Naive B cell (primary cell): ENCODE measurements at regions not wholly inside any gene's neighbourhood (a gene's known extent, or its start where the extent isn't known, plus 50 kb on each side); places are given as distances from the start of the nearest gene placed in this dataset.
"Not testable (repeated sequence)": the region's sequence is repeated elsewhere in the genome, so short reads cannot be mapped to it uniquely, and the experiment has no call there.

ENCODE experiments used
- ATAC-seq, 2 donors: fragments of 150-1000 bp; cut with Tn5 transposase; 2 replicates each; pipeline ENCODE4 v1.10.0; 2021; ENCODE audit warnings: low read depth in 2 of 2, mild to moderate bottlenecking in 2 of 2, moderate library complexity in 2 of 2
- DNase-seq: peaks from one replicate; pipeline ENCODE4 v3.0.0; 2022
- H3K27ac Mint-ChIP-seq, 6 donors: one replicate each; pipeline ENCODE4 v1.8.0; 2020 to 2022; ENCODE audit warnings: mild to moderate bottlenecking in 6 of 6, mixed read lengths in 6 of 6, moderate library complexity in 5 of 6, inconsistent platforms in 2 of 6
- H3K27me3 Mint-ChIP-seq, 3 donors: one replicate each; pipeline ENCODE4 v1.8.0; 2021 to 2022; ENCODE audit warnings: mixed read lengths in 3 of 3, mild to moderate bottlenecking in 1 of 3
- H3K36me3 Mint-ChIP-seq, 2 donors: one replicate each; pipeline ENCODE4 v1.8.0; 2020 to 2022; ENCODE audit warnings: mixed read lengths in 2 of 2, inconsistent platforms in 1 of 2, mild to moderate bottlenecking in 1 of 2
- H3K4me1 Mint-ChIP-seq, 3 donors: one replicate each; pipeline ENCODE4 v1.8.0; 2020 to 2022; ENCODE audit warnings: mixed read lengths in 3 of 3, inconsistent platforms in 1 of 3, mild to moderate bottlenecking in 1 of 3, moderate library complexity in 1 of 3
- H3K4me3 Mint-ChIP-seq, 8 donors: one replicate each; pipeline ENCODE4 v1.8.0; 2020 to 2022; ENCODE audit warnings: mild to moderate bottlenecking in 8 of 8, mixed read lengths in 8 of 8, moderate library complexity in 8 of 8, inconsistent platforms in 2 of 8
- H3K9me3 Mint-ChIP-seq, 7 donors: one replicate each; pipeline ENCODE4 v1.8.0; 2020 to 2022; ENCODE audit warnings: mixed read lengths in 7 of 7, mild to moderate bottlenecking in 5 of 7, inconsistent platforms in 2 of 7, moderate library complexity in 1 of 7

DNA sequence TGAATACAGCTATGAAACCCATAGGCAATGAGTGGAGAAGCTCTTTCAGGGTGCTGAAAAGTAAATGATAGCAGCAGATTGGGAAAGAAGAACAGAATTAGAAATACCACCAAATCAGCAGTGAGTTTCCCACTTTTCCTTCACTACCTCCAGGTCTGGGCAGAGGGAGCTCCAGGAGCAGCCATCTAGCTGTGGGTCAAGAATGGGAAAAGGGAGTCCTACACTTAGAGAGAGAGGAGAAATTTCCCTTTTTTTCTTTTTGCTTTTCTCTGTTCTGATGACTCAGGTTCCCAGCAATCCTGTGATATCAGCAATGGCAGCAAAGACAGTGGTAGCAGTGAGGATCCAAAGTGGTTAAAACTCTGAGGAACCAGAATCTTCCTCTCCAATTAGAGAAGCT lies 263.9 kb downstream of the NXPE2 start:
- DNase-seq (no peak), ATAC-seq (no peak)
- H3K4me3 Mint-ChIP-seq, result no peak overlapping the region
- H3K36me3 Mint-ChIP-seq, result peaks cover 0 to 7% of the 10 kb centered on the region in 2 donors
- no peaks in the 10 kb centered on the region for H3K4me1 Mint-ChIP-seq
- no peaks in the 10 kb centered on the region for H3K27me3 Mint-ChIP-seq
- H3K9me3 Mint-ChIP-seq, result peaks cover 11 to 50% (median 15%) of the 10 kb centered on the region in 7 donors
- H3K27ac Mint-ChIP-seq, result no peak overlapping the region

DNA sequence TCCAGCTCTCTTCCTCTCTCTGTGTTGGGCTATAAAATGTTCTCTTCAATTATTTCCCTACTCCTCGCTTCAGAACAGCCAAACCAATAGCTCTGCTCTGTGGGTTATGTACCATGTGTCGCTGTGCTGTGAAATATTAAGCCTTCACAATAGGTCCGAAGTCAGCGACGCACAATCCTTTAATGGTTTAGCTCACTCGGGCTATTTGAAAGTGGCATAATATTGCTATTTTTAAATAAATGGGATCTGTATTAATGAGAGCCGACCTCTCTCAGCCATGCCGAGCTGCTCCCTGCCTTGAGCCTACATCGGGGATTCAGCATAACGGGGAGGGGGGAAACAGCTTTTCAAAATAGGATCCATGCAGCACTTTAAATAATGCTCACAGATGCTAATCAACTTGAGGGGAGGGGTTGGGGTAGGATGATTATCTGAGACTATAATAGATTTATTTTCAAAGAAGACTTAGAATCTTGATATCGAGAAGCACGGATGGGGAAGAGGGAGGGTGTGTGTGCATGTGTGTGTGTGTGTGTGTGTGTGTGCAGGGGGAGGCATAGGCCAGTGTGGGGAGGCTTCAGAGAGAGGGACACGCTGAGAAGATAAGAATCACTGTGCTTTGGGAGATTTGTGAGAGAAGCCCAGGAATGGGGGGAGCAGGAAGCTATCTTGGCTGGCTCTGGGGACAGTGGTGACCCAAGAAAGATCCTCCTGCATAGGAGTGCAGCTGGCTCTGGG lies 271.5 kb downstream of the NXPE2 start:
- DNase-seq (no peak), ATAC-seq (no peak)
- no peaks in the 10 kb centered on the region for H3K4me1 Mint-ChIP-seq
- peaks cover 2 to 15% (median 5%) of the 10 kb centered on the region in 7 donors for H3K9me3 Mint-ChIP-seq
- no peaks in the 10 kb centered on the region for H3K36me3 Mint-ChIP-seq
- no peak overlapping the region for H3K27ac Mint-ChIP-seq
- H3K27me3 Mint-ChIP-seq, result no peaks in the 10 kb centered on the region
- no peak overlapping the region for H3K4me3 Mint-ChIP-seq

DNA sequence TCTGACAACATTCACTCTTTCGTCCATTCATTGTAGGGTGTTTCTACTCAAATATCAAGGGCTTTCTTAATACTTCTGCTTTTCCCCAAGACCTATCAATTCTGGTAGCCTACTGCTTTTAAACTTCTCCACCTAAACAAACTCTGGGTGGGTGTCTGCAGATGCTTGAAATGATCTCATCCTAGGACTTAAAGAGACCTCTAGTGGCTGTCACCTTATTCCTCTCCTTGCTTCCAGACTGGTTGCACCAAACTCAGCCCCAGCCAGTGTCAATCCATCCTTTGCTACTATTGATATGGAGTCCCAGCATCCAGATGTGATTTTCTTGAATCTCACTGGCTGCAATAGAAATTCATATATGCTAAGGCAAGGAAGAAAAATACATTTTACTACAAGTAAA lies 274.7 kb downstream of the NXPE2 start:
- Mint-ChIP-seq H3K27me3 (peaks cover 0 to 4% (median 0%) of the 10 kb centered on the region in 3 donors), H3K27ac (no peak overlapping the region), H3K36me3 (no peaks in the 10 kb centered on the region), H3K9me3 (peaks cover 2 to 14% (median 5%) of the 10 kb centered on the region in 7 donors), H3K4me1 (no peaks in the 10 kb centered on the region), H3K4me3 (no peak overlapping the region)
- no peak for ATAC-seq
- DNase-seq, result no peak

DNA sequence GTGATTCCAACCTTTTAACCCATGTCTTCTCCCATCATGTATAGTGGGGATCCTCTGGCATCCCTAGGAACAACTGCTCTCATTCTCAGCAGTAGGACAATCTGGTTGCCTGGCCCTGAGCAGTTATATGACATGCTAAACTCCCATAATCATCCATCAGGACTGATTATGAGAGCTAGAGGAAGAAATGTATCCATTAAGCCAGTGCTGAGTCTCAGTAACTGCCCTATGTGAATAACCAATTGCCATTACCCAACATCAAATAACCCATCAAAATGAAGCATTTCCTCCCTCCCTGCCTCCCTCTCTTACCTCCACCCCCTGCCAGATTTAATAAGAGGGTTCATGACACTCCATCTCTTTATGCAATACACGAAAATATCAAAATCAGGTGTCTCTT lies 277.6 kb downstream of the NXPE2 start:
- no peak for ATAC-seq
- Mint-ChIP-seq H3K27me3 (peaks cover 0 to 4% (median 0%) of the 10 kb centered on the region in 3 donors), H3K4me3 (no peak overlapping the region), H3K36me3 (no peaks in the 10 kb centered on the region), H3K4me1 (no peaks in the 10 kb centered on the region), H3K9me3 (peaks cover 1 to 7% (median 4%) of the 10 kb centered on the region in 7 donors), H3K27ac (no peak overlapping the region)
- DNase-seq, result no peak

DNA sequence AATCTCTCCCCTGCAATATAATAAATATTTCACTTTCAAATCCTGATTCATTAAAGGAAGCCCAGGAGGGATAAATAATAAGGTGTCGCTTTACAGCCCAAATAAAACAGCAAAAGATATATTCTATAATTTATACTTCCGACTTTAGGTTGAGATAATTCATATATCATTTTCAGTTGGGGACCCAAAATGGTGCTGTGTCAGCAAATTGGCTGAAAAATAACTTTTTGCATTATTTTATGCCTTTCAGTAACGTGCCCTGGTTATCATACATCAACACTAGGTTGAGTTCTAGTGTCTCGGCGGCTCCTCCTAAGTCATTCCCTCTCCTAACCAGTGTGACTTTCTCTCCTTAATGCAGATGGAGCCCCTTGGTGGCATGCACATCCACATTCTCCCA lies 278.2 kb downstream of the NXPE2 start:
- H3K4me3 Mint-ChIP-seq, result no peak overlapping the region
- ATAC-seq (no peak), DNase-seq (no peak)
- no peak overlapping the region for H3K27ac Mint-ChIP-seq
- peaks cover 0 to 5% (median 2%) of the 10 kb centered on the region in 7 donors for H3K9me3 Mint-ChIP-seq
- peaks cover 0 to 4% (median 0%) of the 10 kb centered on the region in 3 donors for H3K27me3 Mint-ChIP-seq
- no peaks in the 10 kb centered on the region for H3K4me1 Mint-ChIP-seq
- H3K36me3 Mint-ChIP-seq, result no peaks in the 10 kb centered on the region

DNA sequence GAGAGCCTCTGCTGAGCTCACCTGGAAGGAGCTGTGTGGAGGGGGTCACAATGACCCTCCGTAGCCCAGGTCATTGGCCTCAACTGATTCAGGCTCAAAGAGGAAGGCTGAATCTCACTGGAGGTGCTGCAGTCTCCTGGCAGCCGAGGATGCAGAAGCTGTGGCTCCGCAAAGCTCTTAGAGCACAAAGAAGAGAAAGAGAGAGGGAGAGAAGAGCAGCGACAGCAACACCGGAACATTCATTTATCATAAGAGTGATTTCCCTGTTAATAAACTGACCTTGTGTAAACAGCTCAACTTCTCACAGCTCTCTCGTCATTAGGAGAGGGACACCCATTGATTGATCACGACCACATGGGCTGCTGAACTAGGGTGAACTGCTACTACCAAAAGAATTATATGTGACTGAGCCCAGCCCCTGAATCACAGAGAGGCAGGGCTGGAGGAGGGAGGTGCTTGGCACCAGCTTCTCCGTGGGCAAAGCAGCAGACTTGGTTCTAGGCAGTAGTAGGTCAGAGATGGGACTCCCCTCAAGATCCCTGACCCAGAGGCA lies 281.7 kb downstream of the NXPE2 start:
- Mint-ChIP-seq H3K4me1 (no peaks in the 10 kb centered on the region), H3K36me3 (no peaks in the 10 kb centered on the region), H3K4me3 (no peak overlapping the region), H3K27me3 (peaks cover 0 to 4% (median 0%) of the 10 kb centered on the region in 3 donors), H3K9me3 (peaks cover 0 to 4% (median 0%) of the 10 kb centered on the region in 7 donors), H3K27ac (no peak overlapping the region)
- ATAC-seq (no peak), DNase-seq (no peak)

DNA sequence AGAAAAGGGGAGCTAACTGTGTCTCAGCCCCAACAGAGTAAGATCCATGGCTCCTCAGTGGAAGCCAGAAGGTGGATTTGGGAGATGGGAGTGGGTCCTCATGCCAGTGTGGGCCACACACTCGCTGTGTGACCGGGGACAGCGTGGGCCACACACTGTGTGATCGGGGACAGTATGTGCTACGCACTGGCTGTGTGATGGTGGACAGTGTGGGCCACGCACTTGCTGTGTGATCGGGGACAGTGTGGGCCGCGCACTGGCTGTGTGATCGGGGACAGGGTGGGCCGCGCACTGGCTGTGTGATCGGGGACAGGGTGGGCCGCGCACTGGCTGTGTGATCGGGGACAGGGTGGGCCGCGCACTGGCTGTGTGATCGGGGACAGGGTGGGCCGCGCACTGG lies 282.5 kb downstream of the NXPE2 start:
- DNase-seq, H3K27ac Mint-ChIP-seq, H3K9me3 Mint-ChIP-seq, H3K4me3 Mint-ChIP-seq, H3K36me3 Mint-ChIP-seq, H3K27me3 Mint-ChIP-seq, ATAC-seq, H3K4me1 Mint-ChIP-seq: not testable (repeated sequence)

DNA sequence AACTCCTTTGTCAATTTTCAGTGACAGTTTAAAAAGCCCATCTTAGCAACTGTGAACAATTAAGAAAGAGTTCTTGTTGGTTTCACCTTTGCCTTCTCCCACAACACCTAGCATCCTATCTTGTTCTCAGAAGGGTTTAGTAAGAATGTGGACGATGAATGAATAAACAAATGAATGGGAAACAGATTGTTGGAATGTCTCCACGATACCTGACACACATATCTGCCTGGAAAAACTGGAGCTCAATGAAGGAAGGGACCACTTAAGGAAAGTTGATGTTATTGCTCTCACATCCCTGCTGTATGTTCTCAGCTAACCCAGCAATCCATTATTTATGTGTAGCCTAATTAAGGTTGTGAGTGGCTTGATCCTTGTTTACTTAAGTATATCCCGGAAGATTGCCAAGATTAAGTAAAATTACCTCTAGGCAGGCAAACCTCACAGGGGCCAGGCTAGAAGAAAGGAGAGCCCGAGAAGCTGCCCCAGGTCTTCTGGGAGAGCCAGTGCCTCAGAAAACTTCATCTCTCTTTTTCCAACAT lies 286.4 kb downstream of the NXPE2 start:
- Mint-ChIP-seq H3K4me1 (no peaks in the 10 kb centered on the region), H3K9me3 (peaks cover 0 to 11% (median 0%) of the 10 kb centered on the region in 7 donors), H3K27me3 (peaks cover 0 to 4% (median 0%) of the 10 kb centered on the region in 3 donors), H3K27ac (no peak overlapping the region), H3K36me3 (no peaks in the 10 kb centered on the region), H3K4me3 (no peak overlapping the region)
- DNase-seq (no peak), ATAC-seq (no peak)

DNA sequence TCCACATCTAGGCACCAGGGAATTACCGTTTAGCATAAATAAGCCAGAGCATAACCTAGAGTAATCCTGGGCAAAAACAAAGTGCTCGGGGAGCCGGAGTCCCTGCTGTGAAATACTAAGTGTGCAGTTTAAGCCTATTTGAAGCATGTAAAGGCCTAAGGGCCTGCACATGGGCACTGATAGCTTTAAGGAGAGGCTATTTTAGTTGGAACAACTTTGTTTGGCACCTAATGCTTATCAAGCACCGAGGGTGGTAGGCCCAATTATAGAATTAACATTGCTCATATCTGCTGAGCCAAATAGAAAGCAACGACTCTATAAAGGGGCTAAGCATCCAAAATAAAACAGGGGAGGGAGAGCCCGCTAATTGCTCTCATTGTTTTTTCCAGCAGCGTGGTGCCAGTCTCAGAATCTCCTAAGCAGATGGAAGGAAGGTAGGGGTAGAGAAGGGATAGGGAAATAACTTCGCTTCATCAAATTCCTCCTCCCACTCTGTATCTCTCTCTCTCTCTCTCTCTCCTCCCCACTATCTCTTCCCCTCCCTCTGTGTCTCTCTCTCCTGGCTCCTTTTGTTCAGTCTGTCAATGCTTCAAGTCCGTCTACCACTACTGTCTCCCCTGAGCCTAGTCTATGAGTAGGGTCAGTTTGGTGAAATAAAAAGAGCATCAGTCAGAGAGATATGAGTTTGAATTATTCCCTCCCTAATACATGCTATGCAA lies 292.8 kb downstream of the NXPE2 start:
- no peak for ATAC-seq
- Mint-ChIP-seq H3K9me3 (peaks cover 0 to 9% (median 2%) of the 10 kb centered on the region in 7 donors), H3K27me3 (peaks cover 0 to 4% (median 0%) of the 10 kb centered on the region in 3 donors)

DNA sequence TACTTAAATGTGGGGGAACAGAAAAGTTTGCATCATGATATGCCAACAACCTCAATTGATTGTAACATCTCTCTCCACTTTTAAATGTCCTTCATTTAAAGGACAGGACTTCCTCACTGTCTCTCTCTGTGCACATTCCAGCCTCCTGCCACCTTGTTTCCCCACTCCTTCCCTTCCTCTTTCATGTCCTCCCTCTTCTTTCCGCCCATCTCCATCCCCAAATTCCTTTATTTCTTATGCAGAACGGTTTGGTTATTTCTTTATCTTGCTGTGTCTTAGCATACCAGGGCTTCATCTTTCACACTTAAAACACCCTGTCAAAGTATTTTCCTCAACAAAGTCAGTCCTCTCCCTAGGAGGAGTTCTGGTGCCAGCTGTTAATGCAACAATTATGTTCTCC lies 293.8 kb downstream of the NXPE2 start:
- peaks cover 0 to 4% (median 0%) of the 10 kb centered on the region in 3 donors for H3K27me3 Mint-ChIP-seq
- H3K4me3 Mint-ChIP-seq, result no peak overlapping the region
- ATAC-seq (no peak), DNase-seq (no peak)
- H3K27ac Mint-ChIP-seq, result no peak overlapping the region
- H3K4me1 Mint-ChIP-seq, result no peaks in the 10 kb centered on the region
- peaks cover 0 to 9% (median 0%) of the 10 kb centered on the region in 7 donors for H3K9me3 Mint-ChIP-seq
- no peaks in the 10 kb centered on the region for H3K36me3 Mint-ChIP-seq

More for the DNA sequence above, 292.8 kb downstream of the NXPE2 start:
- H3K36me3 Mint-ChIP-seq, result no peaks in the 10 kb centered on the region
- no peak for DNase-seq
- H3K27ac Mint-ChIP-seq, result no peak overlapping the region
- H3K4me3 Mint-ChIP-seq, result no peak overlapping the region
- H3K4me1 Mint-ChIP-seq, result no peaks in the 10 kb centered on the region

DNA sequence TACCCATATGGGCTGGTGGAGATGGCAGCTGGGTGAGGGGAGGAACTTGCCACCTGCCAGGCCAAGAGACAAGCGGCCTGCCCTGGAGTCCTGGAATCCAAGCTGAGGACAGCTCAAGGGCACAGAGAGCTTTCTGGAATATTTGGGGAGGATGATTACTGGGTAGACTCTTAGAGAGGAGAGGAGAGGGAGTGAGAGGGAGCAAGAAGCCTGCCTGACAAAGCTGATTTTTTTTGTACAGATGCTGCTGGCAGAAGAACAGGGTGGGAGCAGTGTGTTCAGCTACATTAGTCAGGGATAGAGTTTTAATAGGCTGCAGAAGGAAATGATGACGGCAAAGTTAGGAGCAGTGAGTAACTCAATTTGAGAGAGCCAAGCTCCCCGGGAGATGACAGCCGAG lies 299.3 kb downstream of the NXPE2 start:
- Mint-ChIP-seq H3K9me3 (peaks cover 0 to 3% (median 0%) of the 10 kb centered on the region in 7 donors), H3K4me3 (no peak overlapping the region), H3K4me1 (no peaks in the 10 kb centered on the region), H3K27ac (no peak overlapping the region), H3K36me3 (no peaks in the 10 kb centered on the region), H3K27me3 (no peaks in the 10 kb centered on the region)
- no peak for ATAC-seq
- DNase-seq, result no peak

DNA sequence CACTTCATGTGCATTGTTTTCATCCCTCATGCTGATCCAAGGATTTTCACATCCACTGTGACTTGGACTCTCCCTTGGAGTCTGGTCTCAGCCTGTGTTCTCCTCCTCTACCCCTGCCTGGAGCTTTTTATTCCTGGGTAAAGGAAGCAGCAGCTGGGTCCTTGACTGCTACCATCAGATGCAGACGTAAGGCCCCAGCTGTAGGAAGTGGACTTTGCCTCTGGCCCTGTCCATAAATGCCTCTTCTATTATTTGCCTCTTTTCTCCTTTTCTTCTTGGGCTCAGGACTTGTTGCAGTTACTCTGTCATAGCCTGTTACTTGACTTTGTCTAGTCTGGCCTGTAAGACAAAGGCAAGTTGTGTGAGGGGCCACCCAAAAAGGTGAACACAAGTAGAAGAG lies 303.8 kb downstream of the NXPE2 start:
- no peak overlapping the region for H3K27ac Mint-ChIP-seq
- no peak overlapping the region for H3K4me3 Mint-ChIP-seq
- ATAC-seq, result no peak
- H3K9me3 Mint-ChIP-seq, result peaks cover 0 to 3% (median 0%) of the 10 kb centered on the region in 7 donors
- no peaks in the 10 kb centered on the region for H3K4me1 Mint-ChIP-seq
- no peaks in the 10 kb centered on the region for H3K27me3 Mint-ChIP-seq
- no peak for DNase-seq
- H3K36me3 Mint-ChIP-seq, result no peaks in the 10 kb centered on the region

DNA sequence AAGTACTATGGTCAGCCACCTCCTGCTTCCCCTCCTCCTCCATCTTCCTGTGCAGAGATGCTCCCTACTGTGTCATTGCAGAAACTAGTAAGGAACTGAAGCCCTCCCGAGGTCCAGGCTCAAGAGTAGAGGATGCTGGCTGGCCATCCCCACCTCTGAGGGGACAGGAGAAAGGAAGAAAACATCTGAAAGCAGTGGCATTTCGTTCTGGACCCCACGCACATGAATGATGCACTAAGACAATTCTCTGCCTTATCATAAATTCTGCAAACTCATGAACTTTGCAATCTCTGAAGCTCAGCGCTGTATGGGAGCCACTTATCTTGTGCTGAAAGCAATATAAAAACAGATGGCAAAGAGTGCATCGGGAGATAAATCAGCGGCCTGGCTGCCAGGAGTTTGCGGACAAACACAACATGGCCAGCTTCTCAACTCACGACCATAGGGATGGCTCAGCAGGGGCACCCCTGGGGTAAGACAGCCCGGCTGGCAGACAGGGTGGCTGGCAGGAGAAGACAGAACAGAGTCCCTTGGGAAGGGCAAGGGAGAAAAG lies 306.4 kb downstream of the NXPE2 start:
- Mint-ChIP-seq H3K27ac (no peak overlapping the region), H3K27me3 (no peaks in the 10 kb centered on the region), H3K36me3 (no peaks in the 10 kb centered on the region), H3K4me1 (no peaks in the 10 kb centered on the region), H3K4me3 (no peak overlapping the region), H3K9me3 (no peaks in the 10 kb centered on the region)
- ATAC-seq, result no peak
- DNase-seq, result no peak
